Vagina (tissue), 2 donors: ENCODE measurements at regions not wholly inside any gene's neighbourhood (a gene's known extent, or its start where the extent isn't known, plus 50 kb on each side); places are given as distances from the start of the nearest gene placed in this dataset.

Experiments used
- DNase-seq, 2 donors: peaks; one replicate each; pipeline ENCODE4 v3.0.0-alpha.2; 2017; ENCODE audit errors: extremely low spot score in 2 of 2
- H3K27ac ChIP-seq: fragments of 200-600 bp; sonication (generic); one replicate; pipeline ENCODE4 v1.5.1; 2019
- H3K27me3 ChIP-seq: fragments of 200-600 bp; sonication (generic); one replicate; pipeline ENCODE4 v1.5.1; 2019
- H3K36me3 ChIP-seq, 2 donors: fragments of 200-600 bp; sonication (generic); one replicate each; pipeline ENCODE4 v1.5.1; 2017 to 2019
- H3K4me1 ChIP-seq: fragments of 200-600 bp; sonication (generic); one replicate; pipeline ENCODE4 v1.5.1; 2019
- H3K4me3 ChIP-seq, 2 donors: fragments of 200-600 bp; sonication (generic); 1 replicate in 1 of 2; 2 replicates in 1 of 2; pipeline ENCODE4 v1.5.1; 2016 to 2019
- H3K9me3 ChIP-seq: fragments of 200-600 bp; sonication (generic); one replicate; pipeline ENCODE4 v1.5.1; 2019
- POLR2A ChIP-seq, 2 donors: fragments of 450-650 bp; IDR thresholded peaks; one replicate each; pipeline ENCODE4 v1.6.1; 2017; ENCODE audit warnings: antibody characterized with exemption in 2 of 2, mild to moderate bottlenecking in 2 of 2, moderate library complexity in 2 of 2
- POLR2AphosphoS5 ChIP-seq, 2 donors: sonication (generic); formaldehyde crosslinking; IDR thresholded peaks; one replicate each; pipeline ENCODE4 v1.9.0; 2017; ENCODE audit warnings: antibody characterized with exemption in 2 of 2, mild to moderate bottlenecking in 2 of 2, low read depth in 1 of 2; ENCODE audit not compliant: insufficient read depth in 1 of 2
- intact Hi-C: fragments of 100-400 bp; cut with DNase I; formaldehyde crosslinking; loops from one replicate; pipeline ENCODE4 v1.15.1; 2023
- TF ChIP-seq, protein P1 (sequence below), 3 experiments: fragments of 450-650 bp in 2 of 3; fragments of 200-600 bp in 1 of 3; sonication (generic) in 1 of 3; IDR thresholded peaks; one replicate each; pipeline ENCODE4 v1.5.1; 2017 to 2019; ENCODE audit warnings: antibody characterized with exemption in 3 of 3, mild to moderate bottlenecking in 2 of 3, moderate library complexity in 2 of 3

DNA sequence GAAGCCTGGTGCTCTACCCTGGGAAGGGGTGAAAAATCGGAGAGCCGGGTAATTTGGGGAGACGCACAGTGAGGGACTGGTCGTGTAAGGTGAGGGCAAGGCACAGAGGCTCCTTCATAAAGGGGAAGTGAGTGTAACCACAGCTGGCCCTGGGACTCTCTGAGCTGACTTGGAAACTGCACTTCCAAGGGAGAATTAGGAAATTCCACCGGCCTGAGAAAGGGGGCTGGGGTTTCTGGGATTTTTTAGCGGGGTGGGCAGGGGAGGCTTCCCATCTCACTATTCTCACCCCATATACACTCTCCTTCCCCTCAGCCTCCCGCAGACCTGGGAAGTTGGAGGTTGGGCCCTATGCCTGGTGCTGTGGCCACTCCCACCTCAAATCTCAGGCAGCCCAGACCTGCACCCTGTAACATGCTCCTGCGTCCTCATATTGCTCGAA is 88.3 kb upstream of the IPO9 start:
- peak overlapping the region; percentile 76 for H3K27ac ChIP-seq
- H3K36me3 ChIP-seq: no peaks in the 10 kb centered on the region
- H3K4me3 ChIP-seq: peak overlapping the region; percentile 60 to 73
- H3K4me1 ChIP-seq: peaks cover 73% of the 10 kb centered on the region
- no peak for DNase-seq
- H3K27me3 ChIP-seq: no peaks in the 10 kb centered on the region
- H3K9me3 ChIP-seq: no peaks in the 10 kb centered on the region
- intact Hi-C loops: no loop called here
- TF ChIP-seq POLR2AphosphoS5 (IDR thresholded peaks at IDR 0.05; ENCODE audit: insufficient read depth in 1 of 2, low read depth in 1 of 2) (no peak), POLR2A (IDR thresholded peaks at IDR 0.05) (peak in 1 of 2 donors; percentile 13)
- TF ChIP-seq, protein P1, sequence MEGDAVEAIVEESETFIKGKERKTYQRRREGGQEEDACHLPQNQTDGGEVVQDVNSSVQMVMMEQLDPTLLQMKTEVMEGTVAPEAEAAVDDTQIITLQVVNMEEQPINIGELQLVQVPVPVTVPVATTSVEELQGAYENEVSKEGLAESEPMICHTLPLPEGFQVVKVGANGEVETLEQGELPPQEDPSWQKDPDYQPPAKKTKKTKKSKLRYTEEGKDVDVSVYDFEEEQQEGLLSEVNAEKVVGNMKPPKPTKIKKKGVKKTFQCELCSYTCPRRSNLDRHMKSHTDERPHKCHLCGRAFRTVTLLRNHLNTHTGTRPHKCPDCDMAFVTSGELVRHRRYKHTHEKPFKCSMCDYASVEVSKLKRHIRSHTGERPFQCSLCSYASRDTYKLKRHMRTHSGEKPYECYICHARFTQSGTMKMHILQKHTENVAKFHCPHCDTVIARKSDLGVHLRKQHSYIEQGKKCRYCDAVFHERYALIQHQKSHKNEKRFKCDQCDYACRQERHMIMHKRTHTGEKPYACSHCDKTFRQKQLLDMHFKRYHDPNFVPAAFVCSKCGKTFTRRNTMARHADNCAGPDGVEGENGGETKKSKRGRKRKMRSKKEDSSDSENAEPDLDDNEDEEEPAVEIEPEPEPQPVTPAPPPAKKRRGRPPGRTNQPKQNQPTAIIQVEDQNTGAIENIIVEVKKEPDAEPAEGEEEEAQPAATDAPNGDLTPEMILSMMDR (IDR thresholded peaks at IDR 0.05): no peak

DNA sequence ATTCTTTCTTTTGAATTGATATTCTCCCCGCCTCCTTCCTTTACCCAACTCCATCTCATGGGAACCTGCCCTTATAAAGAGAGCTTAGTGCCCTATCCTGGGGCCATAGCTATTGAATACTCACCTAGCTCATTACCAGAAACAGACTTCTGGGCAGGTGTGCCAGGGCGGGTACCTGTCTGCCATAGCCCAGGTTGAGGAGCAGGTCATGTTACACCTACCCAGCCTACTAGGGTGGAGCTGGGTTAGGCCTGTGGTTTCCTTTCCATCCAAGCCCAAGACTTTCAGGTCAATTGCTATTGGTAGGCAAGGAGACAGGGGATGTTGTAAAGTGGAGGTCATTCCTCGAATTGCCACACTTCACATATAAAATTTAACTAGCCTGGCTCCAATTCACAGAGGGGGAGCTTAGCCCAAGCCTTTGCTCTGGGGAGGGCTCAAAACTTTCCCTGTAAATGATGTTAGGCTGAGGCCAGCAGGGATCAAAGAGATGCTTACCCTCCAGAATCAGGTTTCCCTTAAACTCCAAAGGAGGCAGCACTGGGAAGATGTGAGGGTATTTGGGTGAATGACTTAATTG is 87.1 kb upstream of the IPO9 start:
- H3K9me3 ChIP-seq: no peaks in the 10 kb centered on the region
- intact Hi-C loops: no loop called here
- H3K27ac ChIP-seq: peak overlapping the region; percentile 76
- no peaks in the 10 kb centered on the region for H3K27me3 ChIP-seq
- H3K36me3 ChIP-seq: no peaks in the 10 kb centered on the region
- DNase-seq: no peak
- TF ChIP-seq, protein P1 (IDR thresholded peaks at IDR 0.05): no peak
- TF ChIP-seq POLR2A (IDR thresholded peaks at IDR 0.05) (no peak), POLR2AphosphoS5 (IDR thresholded peaks at IDR 0.05; ENCODE audit: insufficient read depth in 1 of 2, low read depth in 1 of 2) (peak in 1 of 2 donors; percentile 17)
- no peak overlapping the region for H3K4me3 ChIP-seq
- peaks cover 62% of the 10 kb centered on the region for H3K4me1 ChIP-seq

- Histone ChIP-seq H3K4me1 (peaks cover 56% of the 10 kb centered on the region), H3K4me3 (no peak overlapping the region), H3K27me3 (no peaks in the 10 kb centered on the region), H3K36me3 (no peaks in the 10 kb centered on the region), H3K27ac (peak overlapping the region; percentile 3), H3K9me3 (no peaks in the 10 kb centered on the region)
- intact Hi-C loops: no loop called here
- TF ChIP-seq POLR2A (IDR thresholded peaks at IDR 0.05) (no peak), POLR2AphosphoS5 (IDR thresholded peaks at IDR 0.05; ENCODE audit: insufficient read depth in 1 of 2, low read depth in 1 of 2) (no peak)
- TF ChIP-seq, protein P1 (IDR thresholded peaks at IDR 0.05): no peak
- no peak for DNase-seq
Observed at GRCh38 chr1:201742476-201742875, 86.5 kb upstream of the IPO9 start.

- Histone ChIP-seq H3K4me1 (peaks cover 49% of the 10 kb centered on the region), H3K4me3 (no peak overlapping the region), H3K27me3 (no peaks in the 10 kb centered on the region), H3K27ac (no peak overlapping the region), H3K9me3 (no peaks in the 10 kb centered on the region), H3K36me3 (no peaks in the 10 kb centered on the region)
- no peak for DNase-seq
- no peak for TF ChIP-seq POLR2A (IDR thresholded peaks at IDR 0.05)
- no peak for TF ChIP-seq POLR2AphosphoS5 (IDR thresholded peaks at IDR 0.05; ENCODE audit: insufficient read depth in 1 of 2, low read depth in 1 of 2)
- intact Hi-C loops: no loop called here
Observed at GRCh38 chr1:201742955-201743805, 85.8 kb upstream of the IPO9 start.

- Histone ChIP-seq H3K4me3 (no peak overlapping the region), H3K36me3 (no peaks in the 10 kb centered on the region), H3K27ac (no peak overlapping the region), H3K27me3 (no peaks in the 10 kb centered on the region), H3K9me3 (no peaks in the 10 kb centered on the region), H3K4me1 (peaks cover 36% of the 10 kb centered on the region)
- intact Hi-C loops: no loop called here
- no peak for DNase-seq
- no peak for TF ChIP-seq POLR2AphosphoS5 (IDR thresholded peaks at IDR 0.05; ENCODE audit: insufficient read depth in 1 of 2, low read depth in 1 of 2)
- TF ChIP-seq POLR2A (IDR thresholded peaks at IDR 0.05): no peak
- TF ChIP-seq, protein P1 (IDR thresholded peaks at IDR 0.05): no peak
Observed at GRCh38 chr1:201745023-201745422, 83.9 kb upstream of the IPO9 start.
